PC-9 (cell line): ENCODE measurements at regions not wholly inside any gene's neighbourhood (a gene's known extent, or its start where the extent isn't known, plus 50 kb on each side); places are given as distances from the start of the nearest gene placed in this dataset.

Experiments
- BruUV-seq: library from RNA; stranded (reverse); fragments of 400-500 nt; replicated peaks from 2 replicates; lab custom pipeline; 2021; lab: Mats Ljungman, UMichigan
- CTCF ChIA-PET: fragments of 300-600 bp; sonication (Branson Sonifier 250); formaldehyde crosslinking; loops from one replicate; lab custom pipeline; 2022; ENCODE audit warnings: antibody characterized with exemption; lab: Charles Lee
- POLR2A ChIA-PET: fragments of 300-600 bp; sonication (Branson Sonifier 250); formaldehyde crosslinking; loops from one replicate; lab custom pipeline; 2022; ENCODE audit warnings: antibody characterized with exemption; ENCODE audit not compliant: unreplicated experiment; lab: Charles Lee
- DNase-seq, 2 experiments: peaks; one replicate each; pipeline versions ENCODE4 v3.0.0 to v3.0.0-alpha.2; 2015 to 2022; ENCODE audit warnings: mixed read lengths in 1 of 2
- H2AFZ ChIP-seq: fragments of 200-600 bp; sonication (generic); 2 replicates; pipeline ENCODE4 v1.8.1; 2017; ENCODE audit warnings: antibody characterized with exemption
- H3F3A ChIP-seq: fragments of 200-600 bp; sonication (generic); 2 replicates; pipeline ENCODE4 v1.8.1; 2017; ENCODE audit warnings: antibody characterized with exemption, mild to moderate bottlenecking, low read depth; ENCODE audit not compliant: insufficient read depth
- H3K27ac ChIP-seq: fragments of 200-600 bp; sonication (generic); 2 replicates; pipeline ENCODE4 v1.6.1; 2016; ENCODE audit warnings: mixed run types
- H3K27me3 ChIP-seq: fragments of 200-600 bp; sonication (generic); 2 replicates; pipeline ENCODE4 v1.6.1; 2016; ENCODE audit warnings: low read depth, mixed run types; ENCODE audit not compliant: insufficient read depth
- H3K36me3 ChIP-seq: fragments of 200-600 bp; sonication (generic); 2 replicates; pipeline ENCODE4 v1.6.1; 2016; ENCODE audit warnings: low read depth, mixed run types
- H3K4me1 ChIP-seq: fragments of 200-600 bp; sonication (generic); replicated peaks from 2 replicates; pipeline ENCODE4 v1.6.1; 2016; ENCODE audit warnings: mixed run types; ENCODE audit not compliant: insufficient read depth
- H3K4me2 ChIP-seq: fragments of 200-600 bp; sonication (generic); 2 replicates; pipeline ENCODE4 v1.6.1; 2017; ENCODE audit warnings: mixed run types
- H3K4me3 ChIP-seq: fragments of 200-600 bp; sonication (generic); 2 replicates; pipeline ENCODE4 v1.6.1; 2016; ENCODE audit warnings: mixed run types
- H3K79me2 ChIP-seq: fragments of 200-600 bp; sonication (generic); 2 replicates; pipeline ENCODE4 v1.6.1; 2017; ENCODE audit warnings: low read depth, mixed run types
- H3K9me2 ChIP-seq: fragments of 200-600 bp; sonication (generic); 2 replicates; pipeline ENCODE4 v1.8.1; 2017; ENCODE audit warnings: mild to moderate bottlenecking; ENCODE audit not compliant: insufficient read depth
- H3K9me3 ChIP-seq: fragments of 200-600 bp; sonication (generic); 2 replicates; pipeline ENCODE4 v1.8.1; 2016; ENCODE audit warnings: low read depth; ENCODE audit not compliant: insufficient read depth
- H4K20me1 ChIP-seq: fragments of 200-600 bp; sonication (generic); 2 replicates; pipeline ENCODE4 v1.8.1; 2017; ENCODE audit not compliant: insufficient read depth
- EZH2 ChIP-seq: fragments of 200-600 bp; sonication (generic); IDR thresholded peaks from 2 replicates; pipeline ENCODE4 v1.8.0; 2017; ENCODE audit warnings: antibody characterized with exemption, low read depth
- intact Hi-C: fragments of 100-400 bp; cut with micrococcal nuclease; formaldehyde crosslinking; loops from one replicate; pipeline ENCODE4 v1.10.0; 2022; ENCODE audit not compliant: unreplicated experiment
- TF ChIP-seq, protein P1 (sequence below): fragments of 200-600 bp; sonication (generic); conservative IDR thresholded peaks from 2 replicates; pipeline ENCODE4 v1.6.1; 2017; ENCODE audit warnings: mixed run types, antibody characterized with exemption, mild to moderate bottlenecking, moderate library complexity

DNA sequence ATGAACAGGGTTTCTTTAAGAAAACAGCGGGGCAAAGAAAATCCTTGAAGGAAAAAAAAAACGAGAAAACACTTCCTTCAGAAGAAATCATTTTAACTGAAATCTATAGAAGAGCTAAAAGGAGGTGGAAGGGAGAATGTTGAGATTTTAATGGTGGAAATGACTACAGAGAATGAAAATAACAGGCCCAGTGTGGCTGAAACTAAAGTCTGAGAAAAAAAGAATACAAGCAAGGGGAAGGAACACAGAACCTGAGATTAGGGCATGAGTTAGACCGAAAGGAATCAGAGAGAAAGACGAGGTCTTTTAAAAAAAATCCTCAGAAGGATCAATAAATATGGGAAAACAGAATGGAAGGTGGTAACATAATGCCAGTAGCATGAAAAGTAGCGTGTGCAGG, 1230.0 kb upstream of the TENM3 start:
- Histone ChIP-seq H3K27me3 (no peaks in the 10 kb centered on the region), H3K36me3 (no peaks in the 10 kb centered on the region), H3K9me2 (no peaks in the 10 kb centered on the region), H3K9me3 (no peaks in the 10 kb centered on the region), H3K4me2 (no peak overlapping the region), H4K20me1 (no peaks in the 10 kb centered on the region), H3K79me2 (no peaks in the 10 kb centered on the region), H3K27ac (no peak overlapping the region), H3K4me1 (no peaks in the 10 kb centered on the region), H2AFZ (no peak overlapping the region), H3K4me3 (no peak overlapping the region), H3F3A (no peaks in the 10 kb centered on the region)
- CTCF ChIA-PET = no interaction called here
- intact Hi-C loops = no loop called here
- TF ChIP-seq EZH2 = no peak
- TF ChIP-seq, protein P1, sequence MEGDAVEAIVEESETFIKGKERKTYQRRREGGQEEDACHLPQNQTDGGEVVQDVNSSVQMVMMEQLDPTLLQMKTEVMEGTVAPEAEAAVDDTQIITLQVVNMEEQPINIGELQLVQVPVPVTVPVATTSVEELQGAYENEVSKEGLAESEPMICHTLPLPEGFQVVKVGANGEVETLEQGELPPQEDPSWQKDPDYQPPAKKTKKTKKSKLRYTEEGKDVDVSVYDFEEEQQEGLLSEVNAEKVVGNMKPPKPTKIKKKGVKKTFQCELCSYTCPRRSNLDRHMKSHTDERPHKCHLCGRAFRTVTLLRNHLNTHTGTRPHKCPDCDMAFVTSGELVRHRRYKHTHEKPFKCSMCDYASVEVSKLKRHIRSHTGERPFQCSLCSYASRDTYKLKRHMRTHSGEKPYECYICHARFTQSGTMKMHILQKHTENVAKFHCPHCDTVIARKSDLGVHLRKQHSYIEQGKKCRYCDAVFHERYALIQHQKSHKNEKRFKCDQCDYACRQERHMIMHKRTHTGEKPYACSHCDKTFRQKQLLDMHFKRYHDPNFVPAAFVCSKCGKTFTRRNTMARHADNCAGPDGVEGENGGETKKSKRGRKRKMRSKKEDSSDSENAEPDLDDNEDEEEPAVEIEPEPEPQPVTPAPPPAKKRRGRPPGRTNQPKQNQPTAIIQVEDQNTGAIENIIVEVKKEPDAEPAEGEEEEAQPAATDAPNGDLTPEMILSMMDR = no peak
- POLR2A ChIA-PET = no interaction called here
- DNase-seq = no peak
- no TSS peak for BruUV-seq

DNA sequence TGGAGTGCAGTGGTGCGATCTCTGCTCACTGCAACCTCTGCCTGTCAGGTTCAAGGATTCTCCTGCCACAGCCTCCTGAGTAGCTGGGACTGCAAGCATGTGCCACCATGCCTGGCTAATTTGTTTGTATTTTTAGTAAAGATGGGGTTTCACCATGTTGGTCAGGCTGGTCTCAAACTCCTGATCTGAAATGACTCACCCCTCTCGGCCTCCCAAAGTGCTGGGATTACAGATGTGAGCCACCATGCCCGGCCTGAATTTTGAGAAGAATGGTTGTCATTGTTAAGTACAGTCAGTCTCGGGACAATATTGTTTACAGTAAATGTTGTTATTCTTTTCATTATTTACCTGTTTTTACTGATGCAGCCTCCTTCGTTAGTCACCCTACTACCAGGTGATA, 1226.2 kb upstream of the TENM3 start:
- Histone ChIP-seq H3F3A (no peaks in the 10 kb centered on the region), H3K79me2 (no peaks in the 10 kb centered on the region), H3K9me3 (no peaks in the 10 kb centered on the region), H4K20me1 (no peaks in the 10 kb centered on the region), H2AFZ (no peak overlapping the region), H3K4me3 (no peak overlapping the region), H3K4me1 (no peaks in the 10 kb centered on the region), H3K27ac (no peak overlapping the region), H3K27me3 (no peaks in the 10 kb centered on the region), H3K9me2 (no peaks in the 10 kb centered on the region), H3K4me2 (no peak overlapping the region), H3K36me3 (no peaks in the 10 kb centered on the region)
- no peak for DNase-seq
- BruUV-seq = no TSS peak
- intact Hi-C loops = no loop called here
- CTCF ChIA-PET = no interaction called here
- POLR2A ChIA-PET = no interaction called here
- TF ChIP-seq EZH2 = no peak
- TF ChIP-seq, protein P1 = no peak

DNA sequence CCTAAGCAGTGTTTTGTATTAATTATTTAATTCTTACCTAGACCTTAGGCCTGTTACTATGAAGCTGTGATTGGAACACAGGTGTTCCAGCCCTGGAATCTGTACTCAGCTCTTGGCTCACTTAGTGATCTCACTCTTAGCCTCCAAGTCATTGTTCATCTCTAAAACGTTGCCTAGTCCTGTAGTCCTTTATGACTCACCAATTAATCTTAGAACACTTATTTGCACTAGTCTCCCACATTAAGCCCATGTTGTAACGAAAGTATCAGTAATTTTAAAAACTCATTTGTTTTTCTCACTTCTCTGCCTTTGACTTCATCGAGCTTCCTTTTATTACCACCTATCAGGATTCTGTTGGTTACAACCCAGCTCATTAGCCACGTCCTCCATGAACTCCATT, 1224.7 kb upstream of the TENM3 start:
- CTCF ChIA-PET = no interaction called here
- no TSS peak for BruUV-seq
- Histone ChIP-seq H3K4me3 (no peak overlapping the region), H3K27me3 (no peaks in the 10 kb centered on the region), H3K27ac (no peak overlapping the region), H3K36me3 (no peaks in the 10 kb centered on the region), H3K79me2 (no peaks in the 10 kb centered on the region), H2AFZ (no peak overlapping the region), H4K20me1 (no peaks in the 10 kb centered on the region), H3K4me1 (no peaks in the 10 kb centered on the region), H3K9me3 (no peaks in the 10 kb centered on the region), H3K9me2 (no peaks in the 10 kb centered on the region), H3F3A (no peaks in the 10 kb centered on the region), H3K4me2 (no peak overlapping the region)
- no peak for TF ChIP-seq EZH2
- TF ChIP-seq, protein P1 = no peak
- POLR2A ChIA-PET = no interaction called here
- intact Hi-C loops = no loop called here
- no peak for DNase-seq
